ENCODE measurements at regions not wholly inside any gene's neighbourhood (a gene's known extent, or its start where the extent isn't known, plus 50 kb on each side); places are given as distances from the start of the nearest gene placed in this dataset.

DNA sequence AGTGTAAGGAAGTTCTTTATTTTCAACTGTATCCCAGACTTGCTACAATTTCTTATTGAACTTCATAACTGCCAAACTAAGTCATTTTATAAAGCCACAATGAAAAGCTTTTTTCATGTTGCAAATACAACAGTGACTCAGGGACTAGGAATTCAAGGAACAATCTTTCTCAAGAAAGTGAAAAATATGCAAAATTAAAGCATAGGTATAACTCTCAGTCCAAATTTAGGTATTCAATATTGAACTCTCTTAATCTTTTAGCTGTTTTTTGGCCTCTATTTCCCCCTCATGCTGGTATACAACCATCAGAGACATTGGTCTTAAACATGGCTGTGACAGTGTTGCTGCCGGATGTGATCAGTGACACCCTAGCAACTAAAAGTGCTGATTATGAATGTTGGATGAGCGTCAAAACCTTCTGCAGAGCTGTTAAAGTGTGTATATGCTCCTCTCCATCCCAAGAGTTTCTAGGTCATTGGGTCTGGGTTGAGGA is 476.9 kb downstream of the ZNF385D start:
- Mint-ChIP-seq H3K36me3 (ENCODE audit: low read depth) (no peaks in the 10 kb centered on the region), H3K4me3 (no peak overlapping the region), H3K27me3 (no peaks in the 10 kb centered on the region), H3K27ac (no peak overlapping the region), H3K4me1 (ENCODE audit: low read depth) (no peaks in the 10 kb centered on the region), H3K9me3 (peaks cover 12% of the 10 kb centered on the region)
- no peak for DNase-seq

DNA sequence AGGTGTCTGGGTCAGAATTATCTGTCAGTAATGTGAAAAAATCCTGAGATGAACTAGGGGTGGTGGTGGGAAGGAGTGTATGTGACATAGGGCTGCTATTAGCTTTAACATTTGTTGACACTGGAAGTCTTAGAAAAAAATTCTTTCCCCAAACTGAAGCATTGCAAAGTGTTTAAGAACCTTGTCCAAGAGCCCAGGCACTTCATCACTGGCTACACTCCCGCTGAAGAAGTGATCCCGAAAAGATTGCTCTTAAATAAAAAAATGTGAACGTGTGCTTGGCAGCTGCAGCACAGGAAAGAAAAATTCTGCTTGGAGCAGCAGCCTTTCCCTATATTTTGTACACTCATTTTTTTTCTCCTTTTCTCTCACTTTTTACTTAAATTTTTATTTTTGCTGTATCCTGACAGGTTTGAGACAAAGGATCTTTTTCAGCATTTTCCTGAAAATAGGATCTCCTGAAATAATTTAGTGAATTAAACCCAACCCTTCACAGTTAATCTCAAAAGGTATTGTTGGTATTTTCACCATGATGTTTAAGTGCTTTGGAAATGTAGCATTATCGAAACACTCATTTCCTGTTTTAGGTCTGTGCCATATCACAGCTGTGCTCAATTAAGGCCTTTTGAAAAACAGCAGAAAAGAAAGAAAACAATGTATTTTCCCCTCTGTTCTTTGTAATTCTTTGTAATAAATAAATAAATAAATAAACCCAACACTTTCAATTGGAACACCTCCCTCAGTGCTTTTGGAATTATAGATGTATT is 477.6 kb downstream of the ZNF385D start:
- peaks cover 15% of the 10 kb centered on the region for H3K9me3 Mint-ChIP-seq
- no peaks in the 10 kb centered on the region for H3K36me3 Mint-ChIP-seq (ENCODE audit: low read depth)

DNA sequence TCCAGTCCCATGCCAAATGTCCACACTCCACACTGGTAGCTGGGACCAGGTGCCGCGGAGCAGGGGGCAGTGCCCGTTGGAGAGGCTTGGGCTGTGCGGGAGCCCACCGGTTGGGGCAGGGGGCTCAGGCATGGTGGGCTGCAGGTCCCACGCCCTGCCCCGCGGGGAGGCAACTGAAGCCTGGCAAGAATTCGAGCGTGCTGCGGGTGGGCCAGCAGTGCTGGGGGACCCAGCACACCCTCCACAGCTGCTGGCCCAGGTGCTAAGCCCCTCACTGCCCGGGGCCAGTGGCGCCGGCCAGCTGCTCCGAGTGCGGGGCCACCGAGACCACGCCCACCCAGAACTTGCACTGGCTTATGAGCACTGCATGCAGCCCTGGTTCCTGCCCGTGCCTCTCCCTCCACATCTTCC is 479.4 kb downstream of the ZNF385D start:
- no peaks in the 10 kb centered on the region for H3K27me3 Mint-ChIP-seq
- no peak overlapping the region for H3K27ac Mint-ChIP-seq
- no peaks in the 10 kb centered on the region for H3K4me1 Mint-ChIP-seq (ENCODE audit: low read depth)
- no peaks in the 10 kb centered on the region for H3K36me3 Mint-ChIP-seq (ENCODE audit: low read depth)
- peaks cover 26% of the 10 kb centered on the region for H3K9me3 Mint-ChIP-seq
- H3K4me3 Mint-ChIP-seq: no peak overlapping the region
- DNase-seq: no peak

More for the DNA sequence above, 477.6 kb downstream of the ZNF385D start:
- H3K4me3 Mint-ChIP-seq: no peak overlapping the region
- H3K4me1 Mint-ChIP-seq (ENCODE audit: low read depth): no peaks in the 10 kb centered on the region
- H3K27ac Mint-ChIP-seq: no peak overlapping the region
- no peak for DNase-seq
- H3K27me3 Mint-ChIP-seq: no peaks in the 10 kb centered on the region

DNA sequence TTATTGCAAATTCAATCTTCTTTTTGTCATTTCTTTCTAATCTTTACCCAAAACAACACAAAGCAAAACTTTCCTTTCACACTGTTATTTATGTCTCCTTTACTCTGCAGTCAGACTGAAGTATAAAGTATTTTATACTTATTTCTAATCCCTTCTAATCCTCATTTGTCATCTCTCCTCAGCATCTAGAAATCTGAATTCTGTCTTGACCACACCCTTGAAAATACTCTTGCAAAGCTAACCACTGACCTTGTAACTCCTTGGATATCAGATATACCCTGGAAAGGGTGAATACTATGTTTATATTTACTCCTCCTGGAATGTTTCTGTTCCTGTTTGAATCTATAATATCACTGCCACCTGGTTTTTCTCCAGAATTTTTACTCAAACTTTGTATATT is 481.1 kb downstream of the ZNF385D start:
- Mint-ChIP-seq H3K9me3 (peaks cover 27% of the 10 kb centered on the region), H3K27ac (no peak overlapping the region), H3K36me3 (ENCODE audit: low read depth) (no peaks in the 10 kb centered on the region), H3K27me3 (no peaks in the 10 kb centered on the region), H3K4me3 (no peak overlapping the region), H3K4me1 (ENCODE audit: low read depth) (no peaks in the 10 kb centered on the region)
- DNase-seq: no peak

DNA sequence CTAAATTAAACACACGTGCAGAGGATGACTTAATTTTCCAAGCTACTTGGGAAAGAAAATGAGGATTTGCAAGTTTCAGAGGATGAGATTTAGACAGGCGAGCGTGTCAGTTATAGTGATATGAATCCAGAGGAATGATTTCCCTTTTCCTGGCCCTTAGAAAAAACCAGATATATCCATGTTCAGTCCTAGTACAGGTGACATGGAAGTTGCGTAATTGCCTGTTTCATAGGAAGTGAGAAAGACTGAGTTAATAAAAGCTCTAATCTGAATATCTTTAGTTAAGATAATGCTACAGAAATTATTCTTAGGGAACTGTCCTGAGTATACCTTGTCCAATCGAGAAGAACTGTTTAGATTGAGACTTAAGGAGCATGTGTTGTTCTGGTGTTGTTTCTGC is 490.5 kb downstream of the ZNF385D start:
- no peak for DNase-seq
- Mint-ChIP-seq H3K4me3 (no peak overlapping the region), H3K27ac (no peak overlapping the region), H3K9me3 (peaks cover 6% of the 10 kb centered on the region), H3K36me3 (ENCODE audit: low read depth) (no peaks in the 10 kb centered on the region), H3K27me3 (no peaks in the 10 kb centered on the region), H3K4me1 (ENCODE audit: low read depth) (no peaks in the 10 kb centered on the region)

DNA sequence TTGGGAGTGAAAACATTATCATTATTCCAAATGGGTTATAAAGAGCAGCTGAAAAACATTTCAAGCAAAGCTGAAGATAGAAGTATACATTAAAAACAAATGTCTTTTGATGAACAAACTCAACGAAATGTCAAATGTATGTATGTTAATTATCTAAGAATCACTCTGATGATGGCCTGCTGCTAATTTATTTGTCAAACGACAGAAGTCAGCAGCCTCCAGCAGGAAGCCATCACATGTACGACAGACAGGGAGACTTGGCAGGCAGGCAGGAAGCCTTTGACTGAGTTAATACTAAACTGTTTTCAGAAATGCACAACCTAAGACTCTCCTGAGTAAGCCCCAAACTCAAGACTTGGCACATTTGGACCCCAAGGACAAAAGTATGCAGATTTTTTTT is 491.1 kb downstream of the ZNF385D start:
- H3K27me3 Mint-ChIP-seq: no peaks in the 10 kb centered on the region
- no peaks in the 10 kb centered on the region for H3K4me1 Mint-ChIP-seq (ENCODE audit: low read depth)
- peaks cover 4% of the 10 kb centered on the region for H3K9me3 Mint-ChIP-seq
- H3K27ac Mint-ChIP-seq: no peak overlapping the region
- DNase-seq: no peak
- no peak overlapping the region for H3K4me3 Mint-ChIP-seq
- no peaks in the 10 kb centered on the region for H3K36me3 Mint-ChIP-seq (ENCODE audit: low read depth)

DNA sequence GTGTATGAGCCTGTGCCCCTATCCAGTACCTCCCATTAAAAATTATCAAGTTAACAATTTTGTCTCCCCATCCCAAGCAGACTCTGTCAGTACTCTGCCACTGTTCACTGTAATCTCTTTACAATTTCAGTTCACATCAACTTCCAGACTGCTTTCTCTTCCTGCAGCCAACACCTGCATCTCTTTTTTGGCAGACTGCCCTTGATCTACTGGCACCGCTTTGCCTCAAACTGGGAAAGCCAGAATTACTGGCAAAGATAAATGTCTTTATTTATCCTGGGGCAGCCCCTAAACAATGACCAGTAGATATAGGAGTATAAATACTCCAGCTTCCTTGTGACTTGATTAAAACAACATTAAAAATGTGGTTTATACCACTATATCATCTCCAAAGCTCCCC is 494.1 kb downstream of the ZNF385D start:
- Mint-ChIP-seq H3K27me3 (no peaks in the 10 kb centered on the region), H3K36me3 (ENCODE audit: low read depth) (no peaks in the 10 kb centered on the region)

DNA sequence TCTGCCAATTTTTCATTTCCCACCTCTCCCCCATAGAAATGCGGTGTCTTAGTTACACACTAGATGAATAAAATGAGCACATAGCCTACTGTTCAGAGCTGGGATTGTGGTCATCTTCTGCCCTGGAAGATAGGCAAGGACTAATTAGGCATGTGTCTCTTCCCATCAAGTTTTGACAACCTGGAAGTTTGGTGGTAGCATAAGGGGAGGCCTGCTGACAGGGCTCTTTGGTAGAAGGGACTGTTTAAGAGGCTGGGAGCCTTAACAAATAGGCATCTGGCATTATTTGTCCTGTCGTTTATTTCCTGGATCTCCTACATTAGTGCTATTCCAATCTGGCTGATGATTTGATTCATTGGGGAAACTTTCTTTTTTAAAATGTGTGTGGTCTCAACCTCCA is 512.3 kb downstream of the ZNF385D start:
- H3K36me3 Mint-ChIP-seq (ENCODE audit: low read depth): no peaks in the 10 kb centered on the region
- no peaks in the 10 kb centered on the region for H3K4me1 Mint-ChIP-seq (ENCODE audit: low read depth)
- H3K4me3 Mint-ChIP-seq: no peak overlapping the region
- H3K27me3 Mint-ChIP-seq: no peaks in the 10 kb centered on the region
- no peak for DNase-seq
- H3K9me3 Mint-ChIP-seq: peaks cover 6% of the 10 kb centered on the region
- H3K27ac Mint-ChIP-seq: no peak overlapping the region

More for the DNA sequence above, 494.1 kb downstream of the ZNF385D start:
- DNase-seq: no peak
- Mint-ChIP-seq H3K9me3 (peaks cover 4% of the 10 kb centered on the region), H3K4me3 (no peak overlapping the region), H3K4me1 (ENCODE audit: low read depth) (no peaks in the 10 kb centered on the region), H3K27ac (no peak overlapping the region)

DNA sequence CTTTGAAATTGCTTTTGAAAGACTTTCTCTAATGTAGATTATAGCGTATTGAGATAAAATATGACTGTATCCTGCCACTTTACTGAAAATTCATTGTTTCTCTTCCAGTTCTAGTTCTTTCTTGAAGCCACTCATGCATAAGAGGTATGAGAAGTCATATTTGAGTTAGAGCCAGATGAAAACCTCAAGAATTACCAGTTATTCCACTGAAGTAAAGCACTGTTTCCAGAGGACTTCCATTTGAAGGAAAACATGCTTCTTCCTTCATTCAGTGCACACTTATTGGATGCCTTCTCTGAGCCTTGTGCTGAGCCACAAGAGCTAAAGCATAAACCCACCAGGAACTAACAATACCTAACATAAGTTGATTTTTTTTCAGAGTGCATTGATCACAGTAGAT is 513.4 kb downstream of the ZNF385D start:
- H3K27me3 Mint-ChIP-seq: no peaks in the 10 kb centered on the region
- no peak overlapping the region for H3K4me3 Mint-ChIP-seq
- H3K36me3 Mint-ChIP-seq (ENCODE audit: low read depth): no peaks in the 10 kb centered on the region
- DNase-seq: no peak
- no peak overlapping the region for H3K27ac Mint-ChIP-seq
- no peaks in the 10 kb centered on the region for H3K4me1 Mint-ChIP-seq (ENCODE audit: low read depth)
- peaks cover 6% of the 10 kb centered on the region for H3K9me3 Mint-ChIP-seq

DNA sequence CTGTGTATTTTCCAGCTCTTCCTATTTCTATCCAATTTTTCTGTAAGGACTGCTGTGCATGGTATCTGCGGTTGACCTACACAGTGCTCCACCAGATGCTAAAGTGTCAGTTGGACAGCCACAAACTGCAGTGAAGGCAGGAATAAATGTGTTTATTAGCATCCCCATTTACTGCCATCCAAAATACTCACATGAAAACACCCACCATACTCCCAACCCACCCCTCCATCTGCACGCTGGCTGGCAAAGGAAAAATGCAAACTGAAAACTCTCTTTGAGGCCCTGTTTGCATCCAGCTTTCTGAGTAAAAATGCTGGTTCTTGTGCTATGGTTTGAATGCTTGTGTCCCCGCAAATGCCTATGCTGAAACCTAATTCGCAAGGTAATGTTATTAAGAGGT is 515.5 kb downstream of the ZNF385D start:
- H3K36me3 Mint-ChIP-seq (ENCODE audit: low read depth): no peaks in the 10 kb centered on the region
- peaks cover 9% of the 10 kb centered on the region for H3K9me3 Mint-ChIP-seq
- H3K27ac Mint-ChIP-seq: no peak overlapping the region
- H3K4me3 Mint-ChIP-seq: no peak overlapping the region
- H3K4me1 Mint-ChIP-seq (ENCODE audit: low read depth): no peaks in the 10 kb centered on the region
- no peaks in the 10 kb centered on the region for H3K27me3 Mint-ChIP-seq
- DNase-seq: no peak

DNA sequence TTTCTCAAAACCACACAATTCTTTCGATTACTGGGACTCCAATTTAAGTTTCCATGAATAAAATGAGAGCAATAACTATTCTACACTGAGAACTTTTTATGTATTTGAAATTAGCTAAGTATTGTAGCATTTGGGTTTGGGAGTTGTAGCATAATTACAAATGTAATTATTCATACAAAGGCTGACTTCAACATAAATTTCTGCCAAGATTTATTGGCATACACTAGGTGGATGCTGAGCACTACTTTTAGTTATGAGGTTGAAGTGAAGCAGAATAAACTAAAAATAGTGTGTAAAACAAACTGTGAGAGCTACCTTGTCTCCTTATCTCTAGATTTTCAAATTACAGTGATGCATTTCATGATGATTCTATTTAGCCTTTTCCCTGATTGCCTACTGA is 516.1 kb downstream of the ZNF385D start:
- no peaks in the 10 kb centered on the region for H3K36me3 Mint-ChIP-seq (ENCODE audit: low read depth)
- no peak for DNase-seq
- no peaks in the 10 kb centered on the region for H3K4me1 Mint-ChIP-seq (ENCODE audit: low read depth)
- H3K4me3 Mint-ChIP-seq: no peak overlapping the region
- no peaks in the 10 kb centered on the region for H3K27me3 Mint-ChIP-seq
- H3K9me3 Mint-ChIP-seq: peaks cover 9% of the 10 kb centered on the region
- H3K27ac Mint-ChIP-seq: no peak overlapping the region

DNA sequence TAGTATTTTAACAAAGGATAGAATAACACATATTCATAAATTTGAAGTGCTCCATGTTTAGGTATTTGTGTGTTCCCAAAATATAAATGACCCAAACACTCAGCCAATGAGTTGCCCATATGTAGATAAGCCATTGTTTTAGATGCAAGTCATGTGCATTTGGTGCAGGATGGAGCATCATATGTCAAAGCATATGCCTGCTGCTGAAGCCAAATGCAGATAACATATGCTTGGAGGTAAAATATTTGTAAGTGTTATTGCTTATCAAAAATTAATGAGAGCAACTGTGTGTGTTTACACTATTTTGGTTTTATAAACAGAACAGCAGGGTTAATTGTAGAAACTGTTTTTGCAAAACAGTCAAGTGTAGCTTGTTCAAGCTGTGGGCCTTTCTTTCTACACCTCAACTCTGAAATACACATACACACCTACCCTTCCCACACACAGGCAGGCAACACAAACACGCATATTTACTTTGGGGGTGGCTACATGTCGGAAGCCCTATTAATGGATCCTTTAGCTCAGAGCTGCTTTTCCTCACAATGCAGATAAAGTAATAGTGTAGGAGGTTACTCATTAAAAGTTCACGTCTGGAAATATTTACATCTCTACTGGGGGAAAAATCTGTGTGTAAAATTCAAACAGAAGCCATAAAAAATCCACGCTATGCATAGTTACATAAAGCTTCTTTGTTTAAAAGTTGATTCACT is 521.4 kb downstream of the ZNF385D start:
- no peak for DNase-seq
- no peak overlapping the region for H3K4me3 Mint-ChIP-seq
- H3K27me3 Mint-ChIP-seq: no peaks in the 10 kb centered on the region
- no peaks in the 10 kb centered on the region for H3K36me3 Mint-ChIP-seq (ENCODE audit: low read depth)
- H3K27ac Mint-ChIP-seq: no peak overlapping the region
- H3K9me3 Mint-ChIP-seq: peaks cover 20% of the 10 kb centered on the region
- H3K4me1 Mint-ChIP-seq (ENCODE audit: low read depth): no peaks in the 10 kb centered on the region

DNA sequence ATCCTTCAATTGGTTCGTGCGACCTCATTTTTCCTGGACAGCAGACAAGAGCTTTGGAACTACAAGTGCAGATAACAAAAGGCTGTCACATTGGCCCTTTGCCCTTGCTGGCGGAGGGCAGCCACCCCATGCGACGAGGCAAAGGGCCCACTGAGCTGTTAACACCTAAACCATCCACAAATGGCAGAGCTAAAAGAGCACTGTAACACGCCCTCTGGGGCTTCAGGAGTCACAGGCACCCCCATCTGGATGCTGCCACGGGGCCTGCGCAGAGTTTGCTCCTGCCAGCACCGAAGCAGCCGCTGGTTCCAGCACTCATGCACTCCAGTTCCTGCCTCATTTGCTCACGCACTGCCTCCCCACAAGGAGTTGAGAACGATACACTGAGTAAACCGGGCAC is 524.9 kb downstream of the ZNF385D start:
- DNase-seq: no peak
- Mint-ChIP-seq H3K27me3 (no peaks in the 10 kb centered on the region), H3K27ac (no peak overlapping the region), H3K9me3 (peaks cover 11% of the 10 kb centered on the region), H3K4me1 (ENCODE audit: low read depth) (no peaks in the 10 kb centered on the region), H3K4me3 (no peak overlapping the region), H3K36me3 (ENCODE audit: low read depth) (no peaks in the 10 kb centered on the region)

DNA sequence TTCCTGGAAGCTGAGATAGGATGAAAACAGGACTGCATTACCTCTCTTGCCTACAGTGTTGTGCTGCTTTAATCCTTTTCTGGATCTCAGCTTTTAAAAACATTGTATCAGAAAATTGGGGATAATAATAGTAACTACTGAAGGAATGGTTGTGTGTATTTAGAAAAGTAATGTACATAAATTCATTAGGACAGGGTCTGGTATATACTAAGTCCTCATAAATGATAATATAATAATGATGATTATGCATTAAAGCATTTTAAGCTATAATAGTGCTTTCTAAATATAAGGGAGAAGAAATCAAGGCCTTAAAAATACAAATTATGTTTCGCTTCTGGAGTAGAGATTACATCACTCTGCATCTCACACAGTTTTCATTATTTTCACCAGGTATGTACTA is 530.1 kb downstream of the ZNF385D start:
- H3K27me3 Mint-ChIP-seq: no peaks in the 10 kb centered on the region
- peaks cover 16% of the 10 kb centered on the region for H3K9me3 Mint-ChIP-seq
- no peaks in the 10 kb centered on the region for H3K4me1 Mint-ChIP-seq (ENCODE audit: low read depth)
- no peak for DNase-seq
- no peak overlapping the region for H3K27ac Mint-ChIP-seq
- no peaks in the 10 kb centered on the region for H3K36me3 Mint-ChIP-seq (ENCODE audit: low read depth)
- no peak overlapping the region for H3K4me3 Mint-ChIP-seq

DNA sequence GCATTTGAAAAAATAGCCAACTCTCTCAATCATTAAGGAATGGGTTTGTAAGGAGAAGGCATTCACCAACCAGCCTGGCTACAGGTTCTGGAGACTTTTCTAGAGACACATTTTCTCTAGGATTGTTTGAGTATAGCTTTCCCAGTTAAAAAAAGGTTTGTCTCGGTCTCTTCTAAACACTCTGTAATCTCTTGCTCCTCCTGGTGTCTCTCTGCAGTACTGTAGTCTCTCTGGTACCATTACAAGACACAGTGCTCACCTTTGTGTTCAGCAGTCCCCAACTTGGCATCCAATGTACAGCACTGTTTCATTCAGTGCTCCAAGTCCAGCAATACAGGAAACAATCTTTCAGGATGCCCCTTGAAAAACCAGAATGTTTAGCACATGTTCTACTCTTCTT is 534.4 kb downstream of the ZNF385D start:
- Mint-ChIP-seq H3K27me3 (no peaks in the 10 kb centered on the region), H3K36me3 (ENCODE audit: low read depth) (no peaks in the 10 kb centered on the region), H3K27ac (no peak overlapping the region), H3K9me3 (peaks cover 20% of the 10 kb centered on the region), H3K4me3 (no peak overlapping the region), H3K4me1 (ENCODE audit: low read depth) (no peaks in the 10 kb centered on the region)
- no peak for DNase-seq
